NCI-H187 treated with DMSO at 0.1 percent for 48 hours (cell line): ENCODE measurements at regions not wholly inside any gene's neighbourhood (a gene's known extent, or its start where the extent isn't known, plus 50 kb on each side); places are given as distances from the start of the nearest gene placed in this dataset.
"Not testable (repeated sequence)": the region's sequence is repeated elsewhere in the genome, so short reads cannot be mapped to it uniquely, and the experiment has no call there.

Experiments
- DNase-seq: peaks from one replicate; lab custom pipeline; 2025; lab: John Stamatoyannopoulos, UW

DNA sequence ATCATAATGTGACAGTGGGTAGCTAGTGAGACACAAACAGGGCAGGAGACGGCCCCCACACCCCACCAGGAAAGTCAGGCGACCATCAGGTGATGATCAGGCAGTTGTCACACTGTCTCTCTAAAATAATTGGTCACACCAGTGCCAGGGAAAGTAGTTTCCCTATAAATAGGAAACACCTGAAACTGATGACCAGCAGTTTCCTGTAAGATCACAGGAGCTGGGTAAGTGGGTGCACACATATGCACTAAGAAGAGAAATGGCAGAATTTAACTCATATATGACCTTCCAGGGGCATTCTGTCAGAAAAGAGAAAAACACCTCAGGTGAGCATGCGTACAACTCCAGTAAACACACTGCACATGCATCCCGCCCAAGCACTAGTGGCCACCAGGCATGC is 620.5 kb upstream of the GHITM start:
- DNase-seq: no peak

- DNase-seq: not testable (repeated sequence)
Observed at GRCh38 chr10:83520386-83520785, 618.9 kb upstream of the GHITM start.

DNA sequence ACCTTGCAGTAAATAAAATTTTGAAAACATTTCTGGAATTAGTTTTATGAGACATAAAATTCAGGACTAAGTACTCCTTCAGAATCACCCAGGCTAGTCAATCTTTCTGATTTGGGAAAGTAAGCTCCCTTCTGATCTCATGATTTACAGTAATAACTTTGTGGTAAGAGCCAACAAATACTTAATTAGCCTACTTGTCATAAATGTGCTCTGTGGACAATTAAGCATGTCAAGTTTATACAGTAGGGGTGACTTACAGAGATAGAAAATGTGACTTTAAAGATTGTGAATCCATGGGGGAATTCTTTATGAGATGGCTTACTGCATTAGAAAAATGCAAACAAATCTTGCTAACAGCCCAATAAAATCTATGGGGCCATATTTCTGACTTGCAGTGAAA is 616.9 kb upstream of the GHITM start:
- no peak for DNase-seq

DNA sequence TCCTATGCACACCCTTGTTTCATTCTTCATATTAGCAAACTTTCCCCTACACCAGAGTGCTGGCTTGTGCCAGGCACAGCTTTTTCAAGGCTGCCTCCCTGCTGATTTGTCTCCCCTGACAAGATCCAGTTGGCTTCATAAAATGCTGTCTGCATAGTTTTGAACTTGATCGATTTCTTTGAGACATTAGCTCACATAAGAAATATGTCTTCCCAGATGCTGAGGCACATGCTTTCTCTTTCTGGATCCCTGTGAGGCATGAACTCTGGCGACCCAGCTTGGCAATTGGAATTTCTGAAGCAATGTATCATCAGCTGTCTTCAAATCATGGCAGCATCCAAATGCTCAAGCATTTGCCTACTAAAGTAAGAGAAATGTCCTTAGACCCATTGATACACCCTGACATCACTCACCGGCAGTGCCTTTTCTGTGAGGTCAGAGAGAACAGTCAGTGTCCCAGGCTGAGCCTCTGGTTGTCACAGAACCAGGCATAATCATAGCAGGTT is 616.4 kb upstream of the GHITM start:
- DNase-seq: no peak

- DNase-seq: no peak
Observed at GRCh38 chr10:83527934-83528333, 611.4 kb upstream of the GHITM start.

DNA sequence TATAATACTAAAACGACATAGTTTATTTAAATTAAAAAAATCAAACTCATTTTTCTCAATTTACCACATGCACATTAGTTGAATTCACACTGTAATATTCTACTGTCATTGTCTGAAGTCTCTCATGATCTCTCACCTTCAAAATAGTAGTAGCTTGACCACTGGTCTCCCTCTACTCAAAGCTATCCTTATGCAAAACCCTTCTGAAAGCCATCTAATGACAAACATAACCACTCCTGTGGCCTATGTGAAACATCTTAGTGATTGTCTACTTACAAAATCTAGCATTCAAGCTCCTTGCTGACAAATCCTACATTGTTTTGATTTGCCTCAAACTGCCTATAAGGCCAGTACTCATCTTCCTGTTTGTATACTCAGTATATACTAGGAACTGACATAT is 606.0 kb upstream of the GHITM start:
- no peak for DNase-seq

DNA sequence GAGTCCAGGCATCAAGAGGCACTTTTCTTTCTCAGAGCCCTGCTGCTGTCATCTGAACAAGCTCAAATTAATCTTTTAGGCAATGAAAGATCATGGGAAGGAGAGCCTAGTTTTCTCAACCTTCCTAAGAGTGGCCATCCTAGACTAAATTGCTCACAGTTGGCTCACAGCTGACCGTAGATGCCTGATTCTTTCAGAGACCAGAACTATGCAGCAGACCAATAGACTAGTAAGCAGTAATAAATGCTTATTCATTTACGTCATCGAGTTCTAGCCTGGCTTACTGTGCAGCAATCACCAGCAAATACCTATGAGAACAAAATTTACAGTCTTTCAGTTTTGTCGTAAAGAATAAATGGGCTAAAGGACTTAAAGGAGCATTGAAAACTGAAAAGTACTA is 602.9 kb upstream of the GHITM start:
- no peak for DNase-seq

DNA sequence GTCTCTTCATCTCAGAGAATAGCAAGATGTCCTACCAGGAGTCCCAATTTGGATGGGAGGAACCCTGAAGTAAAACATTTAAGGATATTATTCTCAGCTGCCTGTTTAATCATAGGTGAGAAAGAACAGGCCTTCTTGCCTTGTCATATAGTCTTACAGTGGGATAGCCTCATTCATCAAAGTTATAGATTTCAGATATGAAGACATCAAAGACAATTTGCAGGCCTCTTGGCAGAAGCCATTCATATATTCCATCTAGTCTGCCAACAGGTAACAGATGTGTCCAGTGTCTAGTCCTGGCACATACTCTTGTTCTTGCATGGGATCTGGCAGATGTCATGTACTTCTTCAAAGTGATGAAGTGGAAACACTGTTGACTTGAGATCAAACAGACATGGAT is 601.3 kb upstream of the GHITM start:
- no peak for DNase-seq

GRCh38 chr10:83539528-83540308 is 599.6 kb upstream of the GHITM start:
- no peak for DNase-seq

- DNase-seq: no peak
Observed at GRCh38 chr10:83541046-83541445, 598.3 kb upstream of the GHITM start.

DNA sequence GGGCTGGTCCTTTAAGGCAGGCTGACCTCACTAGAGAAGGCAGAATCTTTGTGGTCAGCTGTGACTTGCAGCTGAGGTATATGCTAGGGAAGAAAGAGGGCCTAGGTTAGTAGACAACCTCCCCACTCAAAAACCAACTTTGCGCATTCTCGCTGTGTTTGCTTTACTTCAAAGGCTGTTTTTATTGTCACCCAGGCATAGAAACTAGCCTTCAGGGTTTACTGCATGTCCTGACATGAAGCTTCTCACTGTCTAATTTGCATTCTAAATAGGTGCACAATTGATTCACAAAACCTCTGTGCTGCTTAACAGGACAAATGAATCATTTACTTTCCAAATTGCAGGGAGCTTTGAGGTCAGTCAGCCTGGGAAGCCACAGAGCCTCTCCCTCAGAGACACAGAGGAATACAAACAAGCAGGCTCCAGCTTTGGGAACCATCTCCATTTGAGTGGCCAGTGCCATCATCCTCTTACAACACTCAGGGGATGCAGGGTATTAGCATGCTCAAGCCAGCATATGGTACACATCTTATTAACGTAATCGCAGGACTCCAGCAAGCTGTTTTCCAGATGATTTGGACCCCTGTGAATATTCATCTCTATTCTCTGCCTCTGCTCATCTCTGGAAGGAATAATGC is 596.4 kb upstream of the GHITM start:
- DNase-seq: no peak

- DNase-seq: no peak
Observed at GRCh38 chr10:83543691-83544462, 595.4 kb upstream of the GHITM start.

- DNase-seq: no peak
Observed at GRCh38 chr10:83545901-83546391, 593.4 kb upstream of the GHITM start.

- not testable (repeated sequence) for DNase-seq
Observed at GRCh38 chr10:83551190-83551589, 588.1 kb upstream of the GHITM start.

DNA sequence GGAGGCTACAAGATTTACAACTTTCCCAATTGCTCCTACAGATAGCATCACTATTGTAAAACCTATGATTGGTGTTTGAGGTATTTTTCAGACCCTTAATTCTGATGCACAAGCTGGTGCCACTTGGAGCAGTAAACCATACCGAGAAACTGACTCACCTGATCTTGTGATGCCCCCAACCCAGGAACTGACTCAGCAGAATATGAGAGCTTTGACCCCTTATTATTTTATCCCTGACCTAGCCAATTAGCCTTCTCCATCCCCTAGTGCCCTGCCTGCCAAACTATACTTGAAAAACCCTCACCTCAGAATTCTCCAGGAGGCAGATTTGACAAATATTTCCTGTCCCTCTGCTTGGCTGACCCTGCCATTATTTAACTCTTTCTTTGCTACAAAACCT is 585.9 kb upstream of the GHITM start:
- DNase-seq: no peak

DNA sequence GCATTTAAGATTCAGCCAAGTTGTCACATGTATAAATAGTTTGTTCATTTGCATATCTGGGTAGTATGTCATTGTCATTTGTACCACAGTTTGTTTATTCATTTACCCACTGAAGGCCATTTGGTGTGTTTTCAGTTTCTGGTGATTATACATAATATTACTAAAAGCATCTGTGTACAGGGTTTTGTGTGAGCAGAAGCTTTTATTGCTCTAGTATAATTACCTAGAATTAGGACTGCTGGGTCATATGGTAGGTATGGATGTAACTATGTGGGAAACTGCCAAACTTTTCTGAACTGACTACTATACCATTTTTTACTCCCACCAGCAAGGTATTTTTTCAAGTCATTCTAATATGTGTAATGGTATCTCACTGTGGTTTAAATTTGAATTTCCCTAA is 584.0 kb upstream of the GHITM start:
- no peak for DNase-seq

- no peak for DNase-seq
Observed at GRCh38 chr10:83562381-83562780, 576.9 kb upstream of the GHITM start.

DNA sequence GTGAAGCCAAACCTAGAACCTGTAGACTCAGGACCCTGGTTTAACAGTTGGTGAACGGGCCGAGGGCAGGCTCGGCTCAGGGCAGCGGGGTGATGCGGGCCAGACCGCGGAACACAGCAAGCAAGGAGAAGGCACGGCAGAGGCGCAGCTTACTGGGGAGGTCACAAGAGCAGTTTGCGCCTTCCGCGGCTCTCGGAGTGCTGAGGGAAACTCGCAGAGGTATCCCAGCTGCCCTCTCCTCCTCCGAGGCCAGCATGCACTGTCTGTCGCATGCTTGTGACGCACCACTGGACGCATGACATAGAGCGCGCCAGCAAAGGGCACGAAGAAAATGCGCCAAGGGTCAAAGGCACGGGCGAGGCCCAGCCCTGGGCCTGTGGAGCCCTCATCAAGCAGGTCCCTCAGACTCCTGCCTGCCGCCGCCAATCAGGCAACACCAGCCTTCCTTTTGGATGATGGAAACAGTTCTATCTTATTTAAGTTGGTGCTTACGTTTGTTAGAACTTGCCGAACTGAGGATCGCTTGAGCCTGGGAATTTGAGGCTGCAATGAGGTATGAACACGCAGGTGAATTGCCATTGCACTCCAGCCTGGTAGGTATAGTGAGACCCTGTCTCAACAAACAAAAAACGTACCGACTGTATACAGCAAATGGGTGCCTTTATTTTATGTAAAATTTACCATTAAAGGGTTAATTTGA is 574.3 kb upstream of the GHITM start:
- DNase-seq: no peak

GRCh38 chr10:83572036-83572435 is 567.3 kb upstream of the GHITM start:
- no peak for DNase-seq

DNA sequence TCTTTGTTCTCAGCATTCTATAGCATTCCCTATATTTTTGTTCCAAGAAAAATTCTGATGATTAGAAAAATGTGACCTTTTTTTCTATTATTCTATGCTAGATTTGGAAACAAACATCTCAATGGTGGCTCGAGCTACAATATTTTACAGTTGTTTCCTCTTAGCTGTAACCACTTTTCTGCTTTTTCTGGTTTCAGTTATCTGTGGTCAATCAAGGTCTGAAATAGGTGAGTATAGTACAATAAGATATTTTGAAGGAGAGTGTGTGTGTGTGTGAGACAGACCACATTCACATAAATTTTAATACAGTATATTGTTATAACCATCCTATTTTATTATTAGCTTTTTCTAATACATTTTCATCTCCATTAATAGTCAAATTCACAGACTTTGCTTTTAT is 564.5 kb upstream of the GHITM start:
- DNase-seq: no peak

GRCh38 chr10:83577421-83577820 is 561.9 kb upstream of the GHITM start:
- DNase-seq: no peak

GRCh38 chr10:83580373-83581012 is 558.8 kb upstream of the GHITM start:
- no peak for DNase-seq
